HG03196 (cell line): ENCODE measurements at regions not wholly inside any gene's neighbourhood (a gene's known extent, or its start where the extent isn't known, plus 50 kb on each side); places are given as distances from the start of the nearest gene placed in this dataset.

Experiments
- ATAC-seq: cut with Tn5 transposase; IDR thresholded peaks from one replicate; pipeline ENCODE4 v1.9.1; 2021; ENCODE audit not compliant: unreplicated experiment

DNA sequence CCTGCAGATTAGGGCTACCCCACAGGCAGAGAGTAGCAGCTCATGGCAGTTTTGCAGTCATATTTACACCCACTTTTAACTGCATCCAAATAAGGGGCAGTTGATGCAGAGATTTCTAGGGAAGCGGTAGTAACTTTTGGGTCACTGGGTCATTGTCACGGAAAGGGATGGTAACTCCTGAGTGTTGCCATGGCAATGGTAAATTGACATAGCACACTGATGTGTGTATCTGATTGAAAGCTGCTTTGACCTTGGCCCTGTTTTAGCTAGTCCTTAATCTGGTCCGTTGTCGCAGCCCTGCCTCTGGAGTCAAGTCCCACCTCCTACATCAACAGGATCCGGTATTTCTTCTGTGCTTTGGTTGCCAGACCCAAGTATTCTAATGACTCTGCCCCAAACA lies 199.1 kb upstream of the TCF21 start:
- no peak for ATAC-seq

DNA sequence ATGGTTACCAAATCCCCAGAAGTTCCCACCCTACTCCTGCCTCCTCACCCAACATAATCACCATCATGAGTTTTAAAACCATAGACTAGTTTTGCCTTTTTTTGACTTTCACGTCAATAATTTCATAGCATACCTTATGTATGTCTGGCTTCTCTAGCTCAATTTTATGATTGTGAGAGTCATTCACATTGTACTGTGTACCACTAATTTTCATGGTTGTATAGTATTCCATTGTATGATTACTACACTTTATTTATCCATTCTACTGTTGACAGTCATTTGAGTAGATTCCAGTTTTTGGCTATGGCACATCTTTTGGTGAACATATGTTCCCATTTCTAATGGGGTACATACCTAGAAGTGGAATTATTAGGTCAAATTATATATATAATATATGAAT lies 195.3 kb upstream of the TCF21 start:
- ATAC-seq = no peak

DNA sequence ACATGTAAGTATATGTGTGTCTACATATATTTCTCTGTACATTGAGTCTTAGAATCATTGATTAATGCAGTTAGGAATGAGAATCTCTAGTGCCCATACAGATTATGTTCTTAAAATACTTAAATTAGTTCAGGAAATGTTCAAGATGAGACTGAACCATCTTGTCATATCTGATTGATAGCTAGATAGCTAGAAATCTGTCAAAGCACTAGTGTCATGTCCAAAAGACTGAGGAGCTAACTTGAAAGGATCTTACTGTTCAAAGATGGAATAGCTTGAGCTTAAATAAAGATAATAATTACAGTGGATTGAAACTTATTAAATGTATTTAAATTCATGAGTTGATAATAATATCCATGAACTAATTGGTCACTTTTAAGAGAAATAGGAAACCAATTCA lies 191.7 kb upstream of the TCF21 start:
- no peak for ATAC-seq

DNA sequence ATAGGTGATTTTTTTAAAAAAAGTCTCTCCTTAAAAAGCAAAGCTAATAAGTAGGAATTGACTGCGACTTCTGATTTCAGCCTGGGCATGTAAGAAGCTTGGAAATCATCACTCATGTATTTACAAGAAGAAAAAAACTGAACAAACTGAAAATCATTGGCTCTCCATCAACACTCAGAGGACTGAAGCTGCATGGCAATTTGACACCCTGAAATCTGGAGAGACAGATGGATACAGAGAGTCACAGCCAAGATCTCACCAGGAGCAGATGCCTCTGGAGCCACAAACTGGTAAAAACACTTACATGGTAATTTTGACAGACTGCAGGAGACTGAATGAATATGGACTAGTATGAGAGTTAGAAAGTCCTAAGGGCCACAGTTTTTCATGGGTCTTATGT lies 191.2 kb upstream of the TCF21 start:
- ATAC-seq = no peak

DNA sequence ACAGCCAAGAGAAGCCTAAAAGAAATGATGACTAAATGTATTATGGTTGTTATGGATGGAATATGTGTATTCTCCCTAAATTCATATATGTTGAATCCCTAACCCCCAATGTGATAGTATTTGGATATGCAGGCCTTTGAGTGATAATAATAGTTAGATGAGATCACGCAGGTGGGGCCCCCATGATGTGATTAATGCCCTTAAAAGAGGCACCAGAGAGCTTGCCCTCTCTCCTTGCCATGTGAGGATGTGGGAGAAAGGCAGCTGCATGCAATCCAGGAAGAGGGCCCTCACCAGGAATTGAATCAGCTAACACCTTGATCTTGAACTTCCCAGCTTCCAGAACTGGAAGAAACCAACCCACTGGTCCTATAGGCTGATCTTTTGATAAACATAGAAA lies 190.6 kb upstream of the TCF21 start:
- no peak for ATAC-seq

DNA sequence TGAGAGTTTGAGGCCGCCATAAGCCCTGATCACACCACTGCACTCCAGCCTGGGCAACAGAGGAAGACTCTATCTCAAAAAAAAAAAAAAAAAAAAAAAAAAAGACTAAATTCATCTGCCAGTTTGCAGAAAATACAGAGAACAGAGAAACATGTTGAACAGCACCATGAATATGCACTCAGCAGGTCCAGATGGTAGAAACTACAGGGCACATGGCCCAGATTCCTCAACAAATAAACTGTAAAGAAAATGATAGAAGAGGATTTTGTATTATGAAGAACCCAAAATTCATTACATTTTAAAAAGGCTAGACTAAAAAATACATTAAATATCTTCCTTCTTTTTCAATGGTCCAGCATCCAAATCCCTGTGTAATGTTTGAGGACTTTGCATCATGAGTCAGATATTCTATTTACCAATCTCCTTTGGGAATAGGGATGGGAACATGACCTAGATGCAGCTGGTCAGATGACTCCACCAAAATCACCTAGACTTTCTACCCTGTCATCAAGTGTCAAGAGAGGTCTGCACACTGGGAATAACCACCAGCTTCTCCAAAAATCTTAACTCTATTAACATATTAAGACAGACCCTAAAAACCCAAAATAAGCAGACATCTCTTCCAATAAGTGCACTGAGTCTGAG lies 189.1 kb upstream of the TCF21 start:
- ATAC-seq = no peak

DNA sequence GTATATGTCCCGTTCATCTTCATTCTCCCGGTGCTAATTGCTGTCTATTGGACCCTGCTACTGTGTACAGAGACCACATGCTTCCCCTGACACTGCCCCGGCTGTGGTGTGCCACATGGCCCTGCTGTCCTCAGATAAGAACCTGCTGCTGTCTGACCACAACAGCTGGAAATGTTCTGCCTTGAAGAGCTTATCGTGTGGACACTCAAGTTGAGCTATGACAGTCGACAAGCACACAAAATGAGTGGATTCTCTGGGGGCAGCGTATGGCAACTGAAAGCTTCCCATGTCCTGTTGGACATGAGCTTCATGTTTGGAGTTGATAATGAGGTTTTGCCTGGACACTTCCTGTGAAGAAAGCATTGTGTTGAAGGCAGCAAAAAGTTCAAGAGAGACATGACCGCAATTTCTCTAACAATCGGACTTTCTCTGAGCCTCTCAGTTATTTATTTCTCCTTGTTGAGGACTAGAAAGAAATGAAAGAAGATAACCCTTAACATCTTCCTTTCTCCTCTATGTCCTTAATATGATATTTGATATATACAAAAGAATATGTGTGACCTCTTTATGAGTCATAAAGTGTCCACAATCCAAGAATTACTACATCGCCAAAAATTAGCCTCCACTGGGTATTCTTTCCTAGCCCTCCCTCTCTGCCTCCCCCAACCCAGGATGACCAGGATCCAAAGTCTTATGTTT lies 187.1 kb upstream of the TCF21 start:
- no peak for ATAC-seq

DNA sequence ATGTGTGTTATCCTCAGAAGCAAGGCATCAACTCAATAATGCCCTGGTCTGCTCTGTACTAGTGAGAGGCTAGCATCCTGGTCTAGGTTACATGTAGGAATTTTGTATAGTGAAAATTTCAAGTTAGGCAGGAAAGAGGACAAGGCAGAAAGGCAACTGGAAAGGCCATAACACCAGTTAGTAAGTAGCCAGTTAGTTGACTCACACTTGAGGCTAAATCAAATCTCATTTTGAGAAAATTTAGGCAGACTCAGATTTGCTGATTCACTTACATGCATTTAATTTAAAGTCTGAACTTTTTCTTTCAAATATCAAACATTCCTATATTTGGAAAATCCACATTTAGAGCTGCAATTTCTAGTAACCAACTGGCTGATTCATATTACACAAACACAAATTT lies 184.5 kb upstream of the TCF21 start:
- no peak for ATAC-seq

DNA sequence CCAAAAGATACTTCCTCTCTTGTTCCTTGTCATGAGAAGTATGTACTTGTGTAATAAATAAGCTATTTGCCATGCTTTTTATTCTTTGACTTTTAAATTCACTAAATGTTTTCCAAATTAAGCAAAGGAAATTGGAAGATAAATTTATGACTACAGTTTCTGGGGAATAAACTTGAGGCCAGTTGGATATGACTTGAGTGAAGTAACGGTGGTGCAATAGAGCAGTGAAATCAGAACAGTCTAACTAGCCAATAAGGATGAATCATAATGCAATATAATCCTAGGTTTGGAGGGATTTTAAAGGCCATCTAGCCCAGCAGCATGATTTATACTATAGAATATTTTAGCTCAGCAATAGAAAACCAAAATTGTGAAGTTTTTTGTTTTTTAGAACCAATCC lies 183.8 kb upstream of the TCF21 start:
- ATAC-seq = no peak

DNA sequence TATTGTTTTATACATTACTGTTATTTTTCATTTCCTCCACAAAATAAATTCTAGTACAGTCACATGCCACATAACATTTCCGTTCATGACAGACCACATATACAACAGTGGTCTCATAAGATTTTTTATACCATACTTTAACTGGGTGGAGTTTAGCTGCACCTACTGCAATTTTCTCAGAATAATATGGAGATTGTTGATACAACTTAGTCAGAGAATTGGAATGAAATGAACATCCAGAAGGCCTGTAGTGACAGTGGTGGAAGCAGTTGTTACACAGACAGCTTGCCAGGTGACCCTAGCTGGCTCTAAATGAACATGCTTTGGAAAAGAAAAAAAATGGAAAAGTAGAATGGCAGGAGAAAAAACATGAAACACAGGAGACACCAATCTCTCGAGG lies 183.2 kb upstream of the TCF21 start:
- no peak for ATAC-seq

DNA sequence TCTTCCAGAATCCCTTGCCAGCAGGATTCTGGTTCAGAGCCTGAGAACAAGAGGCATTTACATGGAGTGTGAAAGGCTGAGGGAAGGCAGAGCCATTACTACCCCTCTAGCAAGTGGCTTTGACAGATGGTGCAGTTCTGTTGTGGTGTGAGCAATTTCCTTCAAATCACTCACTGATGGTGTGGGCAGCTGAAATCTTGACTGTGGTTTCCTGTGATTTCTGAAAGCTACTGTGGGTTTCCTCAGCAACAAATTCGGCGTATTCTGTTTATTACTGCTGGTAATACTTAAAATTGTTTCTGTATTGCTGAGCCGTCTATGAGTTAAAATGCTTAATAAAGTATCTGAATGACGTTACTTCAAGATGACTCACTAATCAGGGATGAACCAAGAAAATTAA lies 181.5 kb upstream of the TCF21 start:
- ATAC-seq = peak; percentile 81

DNA sequence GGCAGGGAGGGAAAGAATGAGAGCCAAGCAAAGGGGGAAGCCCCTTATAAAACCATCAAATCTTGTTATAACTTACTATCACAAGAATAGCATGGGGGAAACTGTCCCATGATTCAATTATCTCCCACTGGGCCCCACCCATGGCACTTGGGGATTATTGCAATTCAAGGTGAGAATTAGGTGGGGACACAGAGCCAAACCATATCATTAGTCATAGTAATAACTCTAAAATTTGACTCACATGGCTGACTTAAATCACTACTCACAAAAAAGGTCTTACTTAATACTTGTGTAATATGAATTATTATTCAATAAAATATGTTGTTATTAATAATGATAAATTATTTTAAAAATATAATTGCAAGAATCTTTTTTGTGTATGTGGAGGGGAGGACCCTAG lies 178.1 kb upstream of the TCF21 start:
- ATAC-seq = no peak

DNA sequence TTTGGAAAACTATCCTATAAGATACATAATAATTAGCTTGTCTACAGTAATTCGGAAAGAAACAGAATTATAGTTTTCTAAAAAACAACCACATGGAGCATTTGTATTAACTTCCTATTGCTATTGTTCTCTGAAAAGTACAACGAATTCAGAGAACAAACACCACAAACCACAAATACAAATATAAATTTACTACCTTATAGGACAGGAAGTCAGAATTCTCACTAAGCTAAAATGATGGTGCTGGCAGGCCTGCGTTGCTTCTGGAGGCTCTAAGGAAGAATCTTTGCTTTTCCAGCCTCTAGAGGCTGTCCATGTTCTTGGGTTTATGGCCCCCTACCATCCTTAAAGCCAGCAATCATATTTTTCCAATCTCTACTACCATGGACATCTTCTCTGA lies 173.6 kb upstream of the TCF21 start:
- ATAC-seq = no peak

DNA sequence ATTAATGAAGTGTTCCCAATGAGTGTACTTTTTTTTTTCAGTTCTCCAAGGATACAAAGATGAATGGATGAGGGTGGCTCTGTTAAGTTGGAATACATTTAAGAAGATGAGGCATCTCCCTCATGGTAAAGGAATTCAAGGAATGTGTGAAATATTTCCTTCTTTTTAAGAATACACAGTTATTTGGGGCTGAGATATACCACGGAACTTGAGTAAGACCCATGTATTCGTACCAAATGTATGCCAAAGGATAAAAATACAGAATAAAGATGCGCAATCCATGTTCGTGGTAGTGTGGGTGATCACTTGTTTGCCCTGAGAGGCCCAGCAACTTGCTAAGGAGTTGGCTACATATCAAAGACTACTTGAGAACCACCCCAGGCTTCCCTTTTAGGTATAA lies 164.2 kb upstream of the TCF21 start:
- no peak for ATAC-seq

DNA sequence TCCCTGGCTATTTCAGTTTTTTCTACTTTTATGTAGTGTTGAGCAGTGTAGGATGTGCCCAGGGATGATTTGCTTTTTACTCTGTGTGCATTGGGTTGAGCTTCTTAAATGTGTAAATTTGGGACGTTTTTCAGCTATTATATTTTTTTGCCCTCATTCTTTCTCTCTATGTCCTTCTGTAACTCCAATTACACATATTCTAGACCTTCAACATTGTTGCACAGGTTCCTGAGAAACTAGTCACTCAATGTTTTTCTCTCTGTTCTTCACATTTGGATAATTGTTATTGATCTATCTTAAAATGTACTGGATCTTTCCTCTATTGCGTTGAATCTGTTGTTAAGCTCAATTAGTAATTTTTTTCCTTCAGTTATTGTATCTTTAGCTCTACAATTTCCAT lies 162.7 kb upstream of the TCF21 start:
- ATAC-seq = no peak

DNA sequence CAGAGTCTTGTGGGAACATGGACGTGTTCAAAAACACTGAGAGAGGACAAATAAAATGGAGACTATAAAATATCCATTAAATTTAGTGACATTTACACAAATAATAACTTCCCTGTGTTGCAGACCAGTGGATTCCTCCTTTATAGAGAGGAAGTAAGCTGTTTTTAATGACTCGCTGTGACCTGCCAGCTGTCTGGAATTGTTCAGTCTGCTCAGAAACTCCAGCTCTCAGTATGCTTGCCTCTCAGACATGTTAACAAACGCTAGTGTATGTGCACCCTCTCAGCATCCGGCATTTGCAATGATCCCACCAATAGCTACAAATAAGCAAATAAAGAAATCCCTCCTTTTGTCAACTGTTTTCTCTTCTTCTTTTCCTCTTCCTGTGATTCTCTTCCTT lies 158.0 kb upstream of the TCF21 start:
- ATAC-seq = no peak

DNA sequence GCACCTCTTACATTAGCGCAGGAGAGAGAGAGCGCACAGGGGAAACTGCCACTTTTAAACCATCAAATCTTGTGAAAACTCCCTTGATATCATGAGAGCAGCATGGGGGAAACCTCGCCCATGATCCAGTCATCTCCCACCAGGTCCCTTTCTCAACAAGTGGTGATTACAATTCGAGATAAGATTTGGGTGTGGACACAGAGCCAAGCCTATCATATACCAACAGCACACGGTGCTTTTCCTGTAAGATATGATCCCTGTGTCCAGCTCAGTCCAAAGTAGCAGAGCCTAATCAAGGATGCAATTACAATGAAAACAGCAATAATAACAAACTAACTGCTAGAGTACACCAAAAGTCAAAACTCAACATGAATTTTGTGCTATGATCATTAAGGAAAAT lies 148.7 kb upstream of the TCF21 start:
- ATAC-seq = no peak

DNA sequence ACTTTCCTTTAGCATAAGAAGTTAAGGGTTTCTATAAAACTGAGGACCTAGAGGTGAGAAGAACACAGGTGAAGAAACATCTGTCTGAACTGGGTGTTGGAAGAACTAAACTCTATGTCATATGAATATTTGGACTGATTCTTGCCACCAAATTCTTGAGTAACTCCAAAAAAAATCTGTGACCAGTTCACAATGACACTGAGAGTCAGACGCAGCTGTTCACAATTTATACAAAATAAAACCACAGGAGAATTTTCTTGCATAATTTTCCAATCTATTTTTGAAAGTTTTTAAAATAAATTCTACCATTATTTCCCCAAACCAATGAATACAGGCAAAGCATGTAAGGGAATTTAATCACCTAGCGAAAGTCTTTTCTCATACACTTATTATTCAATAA lies 148.1 kb upstream of the TCF21 start:
- no peak for ATAC-seq

DNA sequence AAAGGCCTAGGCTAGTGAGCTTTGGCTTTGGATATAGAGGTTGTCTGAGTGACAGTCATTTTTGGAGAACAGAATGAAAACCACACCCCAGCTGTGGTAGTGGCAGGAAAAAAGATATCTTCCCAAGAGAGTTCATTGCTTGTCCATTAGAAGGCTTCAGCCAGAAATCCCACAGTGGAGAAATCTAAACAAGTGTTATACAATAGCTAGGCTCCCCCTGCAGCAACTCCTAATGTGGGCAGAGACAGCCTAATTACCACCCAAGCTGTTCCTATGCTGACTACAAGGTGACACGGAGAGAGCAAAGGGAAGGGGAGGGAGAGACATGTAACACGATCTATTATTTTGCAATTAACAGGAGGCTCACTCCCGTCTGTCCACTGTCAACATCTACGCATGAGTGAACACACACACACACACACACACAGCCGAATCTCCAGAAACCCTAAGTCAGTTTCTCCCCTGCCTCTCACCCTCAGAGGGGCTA lies 147.5 kb upstream of the TCF21 start:
- no peak for ATAC-seq

DNA sequence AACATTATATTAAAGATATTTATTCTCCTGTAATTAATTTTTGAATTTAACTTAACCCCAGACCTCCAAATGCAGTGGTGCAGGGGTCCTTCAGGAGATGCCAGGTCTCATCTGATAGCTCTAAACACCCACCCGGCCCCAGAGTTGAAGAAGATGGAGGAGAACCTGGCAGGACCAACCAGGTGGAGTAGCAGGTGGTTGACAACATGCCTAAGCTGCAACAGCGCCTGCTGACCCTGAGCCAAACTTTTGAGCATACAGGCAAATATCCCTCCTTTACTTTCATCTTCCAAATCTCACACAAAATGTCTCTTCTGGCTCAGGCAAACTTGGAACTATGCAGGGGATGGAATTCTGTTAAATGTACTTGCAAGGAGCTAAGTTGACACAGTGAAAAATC lies 145.3 kb upstream of the TCF21 start:
- no peak for ATAC-seq

DNA sequence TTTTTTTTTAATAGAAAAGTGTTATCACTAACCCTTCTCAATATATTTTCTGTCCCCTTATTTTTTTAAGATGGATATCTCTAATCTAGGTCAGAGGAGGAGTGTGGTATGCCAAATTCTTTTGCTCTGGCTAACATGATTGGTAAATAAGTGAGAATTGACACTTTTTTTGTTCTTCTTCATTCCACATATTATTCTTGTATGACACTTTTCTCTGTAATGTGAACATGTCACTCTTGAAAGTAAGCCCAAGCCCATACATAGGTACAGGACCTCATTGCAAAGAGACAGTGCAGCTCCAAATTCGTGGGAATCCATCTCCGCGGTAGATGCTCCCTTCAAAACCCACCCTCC lies 142.5 kb upstream of the TCF21 start:
- ATAC-seq = no peak

DNA sequence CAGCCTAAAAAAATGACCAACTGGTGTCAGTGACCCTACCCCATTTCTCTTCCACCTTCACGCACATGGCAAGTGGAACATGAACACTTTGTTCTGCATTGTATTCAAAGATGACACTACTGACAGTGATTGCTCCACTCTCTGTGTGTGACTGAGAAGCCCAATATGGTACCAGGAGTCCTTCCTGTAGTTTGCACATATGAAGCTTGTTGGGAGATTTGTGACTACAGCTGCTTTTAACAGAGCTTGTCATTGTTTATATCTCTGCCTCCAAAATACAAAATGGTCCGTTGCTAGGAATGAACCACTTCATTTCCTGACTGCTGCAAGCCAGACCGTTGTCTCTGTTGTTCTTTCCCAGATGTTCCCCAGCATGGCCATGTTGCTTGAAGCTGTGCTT lies 140.3 kb upstream of the TCF21 start:
- no peak for ATAC-seq

DNA sequence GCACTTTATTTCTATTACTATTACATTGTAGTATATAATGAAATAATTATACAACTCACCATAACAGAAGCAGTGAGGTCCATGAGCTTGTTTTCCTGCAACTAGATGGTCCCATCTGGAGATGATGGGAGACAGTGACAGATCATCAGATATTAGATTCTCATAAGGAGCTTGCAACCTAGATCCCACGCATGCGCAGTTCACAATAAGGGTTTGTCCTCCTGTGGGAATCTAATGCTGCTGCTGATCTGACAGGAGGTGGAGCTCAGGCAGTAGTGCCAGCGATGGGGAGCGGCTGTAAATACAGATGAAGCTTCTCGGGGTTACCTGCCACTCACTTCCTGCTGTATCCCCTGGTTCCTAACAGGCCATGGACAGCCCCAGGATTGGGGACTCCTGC lies 139.5 kb upstream of the TCF21 start:
- no peak for ATAC-seq
